H1 (cell line): ENCODE measurements at regions not wholly inside any gene's neighbourhood (a gene's known extent, or its start where the extent isn't known, plus 50 kb on each side); places are given as distances from the start of the nearest gene placed in this dataset.

Experiments used
- GABPA ChIP-seq: IDR thresholded peaks from 2 replicates; pipeline ENCODE4 v1.6.1; 2011; ENCODE audit warnings: mild to moderate bottlenecking, low read length, moderate library complexity, borderline replicate concordance; ENCODE audit not compliant: insufficient read depth

DNA sequence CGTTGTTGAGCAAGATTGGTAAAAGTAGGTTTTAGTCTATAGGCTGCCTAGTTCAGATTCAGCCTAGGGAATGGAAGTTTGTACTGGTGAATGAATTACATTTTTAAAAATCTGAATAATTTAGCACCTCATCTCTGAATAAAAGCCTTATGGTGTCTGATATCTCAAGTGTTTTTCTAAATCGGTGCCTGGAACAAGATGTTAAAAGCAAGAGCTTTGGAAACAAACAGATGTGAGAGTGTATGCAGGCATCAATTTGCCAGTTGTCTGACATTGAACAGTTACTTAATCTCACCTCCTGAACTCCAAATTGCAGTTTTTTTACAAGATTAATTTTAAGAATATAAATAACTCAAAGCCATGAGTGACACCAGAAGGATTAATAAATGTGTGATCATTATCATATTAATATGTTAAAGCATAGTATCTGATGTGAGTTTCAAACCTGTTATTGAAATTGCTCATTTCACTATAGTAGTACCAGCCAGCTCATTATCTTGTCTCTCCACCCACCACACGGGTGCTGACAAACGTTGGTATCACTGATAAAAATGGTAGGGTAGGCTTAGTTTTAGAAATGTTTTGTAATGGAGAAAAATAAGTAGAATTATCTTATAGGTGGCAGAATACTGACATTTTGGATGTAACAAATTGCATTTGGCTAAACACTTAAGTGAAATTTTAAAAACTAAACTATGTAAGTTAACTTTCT is 157.3 kb downstream of the FAM83B start (continued):
- TF ChIP-seq GABPA: no peak
